Medulla oblongata (tissue), 1 donor: ENCODE measurements at regions not wholly inside any gene's neighbourhood (a gene's known extent, or its start where the extent isn't known, plus 50 kb on each side); places are given as distances from the start of the nearest gene placed in this dataset.

ENCODE experiments used
- DNase-seq: peaks from one replicate; pipeline ENCODE4 v3.0.0-alpha.2; 2015; ENCODE audit errors: extremely low spot score

DNA sequence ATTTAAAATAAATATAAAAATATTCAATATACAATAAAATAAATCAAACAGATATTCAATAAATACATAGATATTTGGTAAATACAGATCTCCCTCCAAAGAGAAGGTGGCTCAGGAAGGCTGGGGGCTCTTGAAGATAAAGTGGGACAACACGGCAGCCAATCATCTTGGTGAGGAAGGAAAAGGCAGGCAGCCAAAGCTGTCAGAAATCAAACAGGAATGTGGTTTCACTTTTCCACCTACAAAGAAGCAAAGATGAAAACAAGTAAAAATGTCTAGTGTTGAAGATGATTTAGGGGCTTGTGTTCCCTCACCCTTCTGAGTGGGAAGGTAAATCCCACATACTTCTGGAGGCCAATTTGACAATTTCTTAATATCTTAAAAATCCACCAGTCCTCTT is 85.7 kb downstream of the B3GNT2 start:
- DNase-seq: no peak

DNA sequence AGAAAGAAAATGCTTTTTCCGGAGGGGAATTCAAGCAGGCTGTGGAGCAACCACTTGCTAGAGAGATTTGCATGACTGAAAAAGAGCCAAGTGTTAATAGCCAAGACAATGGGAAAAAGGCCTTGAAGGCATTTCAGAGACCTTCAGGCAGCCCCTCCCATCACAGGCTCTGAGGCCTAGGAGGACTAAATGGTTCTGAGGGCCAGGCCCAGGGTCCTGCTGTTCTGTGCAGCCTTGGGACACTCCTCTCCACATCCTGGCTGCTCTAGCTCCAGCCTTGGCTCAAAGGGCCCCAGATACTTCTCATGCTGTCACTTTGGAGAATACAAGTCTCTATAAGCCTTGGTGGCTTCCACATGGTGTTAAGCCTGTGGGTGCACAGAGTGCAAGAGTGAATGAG is 81.8 kb downstream of the B3GNT2 start:
- DNase-seq: no peak
